GM23338 (cell line): ENCODE measurements at regions not wholly inside any gene's neighbourhood (a gene's known extent, or its start where the extent isn't known, plus 50 kb on each side); places are given as distances from the start of the nearest gene placed in this dataset.

Source experiments
- ATAC-seq: fragments of 200-7000 bp; cut with Tn5 transposase; 3 replicates; pipeline ENCODE4 v1.9.1; 2020
- DNase-seq: peaks from one replicate; pipeline ENCODE4 v3.0.0-alpha.2; 2015; ENCODE audit warnings: low spot score
- H2AFZ ChIP-seq: fragments of 200-600 bp; sonication (generic); 2 replicates; pipeline ENCODE4 v1.8.0; 2016; ENCODE audit warnings: antibody characterized with exemption, mild to moderate bottlenecking, moderate library complexity
- H3F3A ChIP-seq: fragments of 200-600 bp; sonication (generic); replicated peaks from 2 replicates; pipeline ENCODE4 v1.8.0; 2017; ENCODE audit warnings: antibody characterized with exemption, mixed run types, low read depth
- H3K27ac ChIP-seq: fragments of 200-600 bp; sonication (generic); 2 replicates; pipeline ENCODE4 v1.6.1; 2016; ENCODE audit warnings: low read depth
- H3K27me3 ChIP-seq: fragments of 200-600 bp; sonication (generic); 2 replicates; pipeline ENCODE4 v1.8.0; 2016; ENCODE audit warnings: mild to moderate bottlenecking, mixed run types, moderate library complexity; ENCODE audit not compliant: insufficient read depth
- H3K36me3 ChIP-seq: fragments of 200-600 bp; sonication (generic); 2 replicates; pipeline ENCODE4 v1.8.0; 2016; ENCODE audit warnings: mild to moderate bottlenecking; ENCODE audit not compliant: insufficient read depth
- H3K4me1 ChIP-seq: fragments of 200-600 bp; sonication (generic); 2 replicates; pipeline ENCODE4 v1.8.0; 2016; ENCODE audit warnings: mild to moderate bottlenecking, moderate library complexity; ENCODE audit not compliant: insufficient read depth
- H3K4me2 ChIP-seq: fragments of 200-600 bp; sonication (generic); 2 replicates; pipeline ENCODE4 v1.7.1; 2017; ENCODE audit warnings: mixed run types
- H3K4me3 ChIP-seq: fragments of 200-600 bp; sonication (generic); 2 replicates; pipeline ENCODE4 v1.6.1; 2016; ENCODE audit warnings: mixed run types
- H3K79me2 ChIP-seq: fragments of 200-600 bp; sonication (generic); replicated peaks from 2 replicates; pipeline ENCODE4 v1.8.0; 2017; ENCODE audit warnings: mild to moderate bottlenecking; ENCODE audit not compliant: insufficient read depth
- H3K9me2 ChIP-seq: fragments of 200-600 bp; sonication (generic); 2 replicates; pipeline ENCODE4 v1.8.0; 2017; ENCODE audit not compliant: insufficient read depth
- H4K20me1 ChIP-seq: fragments of 200-600 bp; sonication (generic); replicated peaks from 2 replicates; pipeline ENCODE4 v1.8.0; 2017; ENCODE audit warnings: mild to moderate bottlenecking; ENCODE audit not compliant: insufficient read depth
- H3K27ac Mint-ChIP-seq: 2 replicates; pipeline ENCODE4 v1.8.0; 2020; ENCODE audit warnings: inconsistent platforms, mild to moderate bottlenecking, moderate library complexity, mixed read lengths
- H3K27me3 Mint-ChIP-seq: 3 replicates; pipeline ENCODE4 v1.8.0; 2022; ENCODE audit warnings: low read depth, mild to moderate bottlenecking, moderate library complexity, mixed read lengths, inconsistent platforms; ENCODE audit not compliant: insufficient read depth, poor library complexity
- H3K36me3 Mint-ChIP-seq: 3 replicates; pipeline ENCODE4 v1.8.0; 2021; ENCODE audit warnings: low read depth, mild to moderate bottlenecking, inconsistent platforms, moderate library complexity, mixed read lengths
- H3K4me1 Mint-ChIP-seq: 3 replicates; pipeline ENCODE4 v1.8.0; 2020; ENCODE audit warnings: mild to moderate bottlenecking, inconsistent platforms, mixed read lengths
- H3K4me3 Mint-ChIP-seq: 3 replicates; pipeline ENCODE4 v1.8.0; 2021; ENCODE audit warnings: moderate library complexity, mild to moderate bottlenecking, inconsistent platforms, mixed read lengths
- H3K9me3 Mint-ChIP-seq: 3 replicates; pipeline ENCODE4 v1.8.0; 2020; ENCODE audit warnings: moderate library complexity, mild to moderate bottlenecking, inconsistent platforms, mixed read lengths
- CREB1 ChIP-seq: fragments of 250-450 bp; sonication (Bioruptor Pico); IDR thresholded peaks from 2 replicates; pipeline ENCODE4 v1.5.0; 2020; ENCODE audit warnings: low read depth, mild to moderate bottlenecking, moderate library complexity
- CTCF ChIP-seq, 2 experiments: fragments of 200-600 bp in 1 of 2; sonication (generic) in 1 of 2; conservative IDR thresholded peaks; 2 replicates each; pipeline versions ENCODE4 v1.5.1 to v1.6.1; 2016 to 2017; ENCODE audit warnings: antibody characterized with exemption in 2 of 2, low read depth in 2 of 2, mild to moderate bottlenecking in 2 of 2, moderate library complexity in 1 of 2
- ETS1 ChIP-seq: IDR thresholded peaks from 2 replicates; pipeline ENCODE4 v1.6.1; 2016; ENCODE audit warnings: antibody characterized with exemption
- EZH2 ChIP-seq: fragments of 200-600 bp; sonication (generic); IDR thresholded peaks from one replicate; pipeline ENCODE4 v1.8.0; 2017; ENCODE audit warnings: antibody characterized with exemption, mild to moderate bottlenecking, low read depth; ENCODE audit not compliant: unreplicated experiment
- EZH2phosphoT487 ChIP-seq: fragments of 200-600 bp; sonication (generic); IDR thresholded peaks from one replicate; pipeline ENCODE4 v1.8.1; 2018; ENCODE audit warnings: antibody characterized with exemption; ENCODE audit not compliant: unreplicated experiment
- JUNB ChIP-seq: IDR thresholded peaks from one replicate; pipeline ENCODE4 v1.6.1; 2016; ENCODE audit warnings: antibody characterized with exemption; ENCODE audit not compliant: unreplicated experiment
- NANOG ChIP-seq: IDR thresholded peaks from 2 replicates; pipeline ENCODE4 v1.6.1; 2016; ENCODE audit warnings: antibody characterized with exemption, borderline replicate concordance
- STAT1 ChIP-seq: IDR thresholded peaks from one replicate; pipeline ENCODE4 v1.6.1; 2016; ENCODE audit warnings: antibody characterized with exemption; ENCODE audit not compliant: unreplicated experiment
- ZNF331 ChIP-seq: fragments of 250-450 bp; sonication (Bioruptor Pico); IDR thresholded peaks from 2 replicates; pipeline ENCODE4 v1.5.0; 2020; ENCODE audit warnings: low read depth, mild to moderate bottlenecking, moderate library complexity
- ZNF462 ChIP-seq: fragments of 250-450 bp; sonication (Bioruptor Pico); IDR thresholded peaks from 2 replicates; pipeline ENCODE4 v1.5.0; 2020; ENCODE audit warnings: mild to moderate bottlenecking, moderate library complexity

- no peaks in the 10 kb centered on the region for H3K9me3 Mint-ChIP-seq
Observed at GRCh38 chrX:39988496-39988895, 109.3 kb downstream of the BCOR start.

GRCh38 chrX:39990388-39990787, 107.4 kb downstream of the BCOR start:
- Mint-ChIP-seq H3K4me3 (no peak overlapping the region), H3K27ac (no peak overlapping the region), H3K27me3 (peaks cover 5% of the 10 kb centered on the region), H3K9me3 (no peaks in the 10 kb centered on the region), H3K4me1 (peaks cover 3% of the 10 kb centered on the region), H3K36me3 (no peaks in the 10 kb centered on the region)
- no peak for DNase-seq
- ATAC-seq: no peak
- no peaks in the 10 kb centered on the region for H3K36me3 ChIP-seq
- no peak overlapping the region for H3K4me2 ChIP-seq
- no peaks in the 10 kb centered on the region for H3K27me3 ChIP-seq
- H2AFZ ChIP-seq: no peak overlapping the region
- H3K79me2 ChIP-seq: no peaks in the 10 kb centered on the region
- no peaks in the 10 kb centered on the region for H3F3A ChIP-seq
- no peaks in the 10 kb centered on the region for H4K20me1 ChIP-seq
- no peak overlapping the region for H3K27ac ChIP-seq
- H3K4me3 ChIP-seq: no peak overlapping the region
- no peaks in the 10 kb centered on the region for H3K9me2 ChIP-seq
- H3K4me1 ChIP-seq: no peaks in the 10 kb centered on the region
- TF ChIP-seq ZNF462 (CRISPR knock-in tag) (no peak), NANOG (no peak), STAT1 (no peak), CREB1 (CRISPR knock-in tag) (no peak), JUNB (no peak)

More at GRCh38 chrX:39988496-39988895, 109.3 kb downstream of the BCOR start:
- Mint-ChIP-seq H3K4me3 (no peak overlapping the region), H3K36me3 (no peaks in the 10 kb centered on the region), H3K4me1 (peaks cover 11% of the 10 kb centered on the region), H3K27me3 (peaks cover 6% of the 10 kb centered on the region), H3K27ac (no peak overlapping the region)
- Histone ChIP-seq H3K9me2 (no peaks in the 10 kb centered on the region), H3K4me3 (no peak overlapping the region), H2AFZ (no peak overlapping the region), H3K27me3 (no peaks in the 10 kb centered on the region), H3K36me3 (no peaks in the 10 kb centered on the region), H4K20me1 (no peaks in the 10 kb centered on the region), H3K27ac (no peak overlapping the region), H3K79me2 (no peaks in the 10 kb centered on the region), H3K4me2 (no peak overlapping the region), H3F3A (no peaks in the 10 kb centered on the region), H3K4me1 (no peaks in the 10 kb centered on the region)
- no peak for ATAC-seq
- no peak for DNase-seq
- TF ChIP-seq EZH2: no peak
- TF ChIP-seq JUNB: no peak
- TF ChIP-seq ETS1: no peak
- TF ChIP-seq ZNF331 (CRISPR knock-in tag): no peak
- no peak for TF ChIP-seq EZH2phosphoT487
- no peak for TF ChIP-seq CTCF (conservative IDR thresholded peaks at IDR 0.05; ENCODE audit: low read depth in 2 of 2)
